ENCODE measurements at regions not wholly inside any gene's neighbourhood (a gene's known extent, or its start where the extent isn't known, plus 50 kb on each side); places are given as distances from the start of the nearest gene placed in this dataset.

DNA sequence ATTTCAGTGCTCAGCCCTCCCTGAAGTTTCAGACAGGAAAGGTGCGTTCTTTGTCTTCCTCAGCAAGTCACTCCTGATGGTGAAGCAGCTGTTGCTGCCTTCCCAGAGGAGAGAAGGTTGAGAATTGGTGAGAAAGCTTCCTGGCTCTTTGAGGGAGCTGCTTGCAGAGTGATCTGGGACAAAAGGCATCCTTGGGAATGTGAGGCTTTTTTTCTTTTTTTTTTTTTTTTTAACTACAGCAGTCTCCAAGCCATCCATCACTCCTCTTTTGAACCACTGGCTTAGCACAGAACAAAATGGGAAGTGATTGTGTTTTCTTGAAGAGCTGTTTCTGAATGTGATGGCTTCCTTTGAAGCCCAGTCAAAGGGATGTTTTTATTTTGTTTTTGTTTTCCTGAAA is 120.4 kb upstream of the LRIG3 start:
- no peak overlapping the region for H3K27ac ChIP-seq (ENCODE audit: extremely low read length, insufficient read depth, low read length)
- ATAC-seq: no peak
- POLR2A ChIA-PET: no interaction called here
- no peaks in the 10 kb centered on the region for H3K27me3 ChIP-seq (ENCODE audit: control insufficient read depth in 1 of 2, insufficient read depth in 2 of 2, low read length in 2 of 2)
- no peak overlapping the region for H3K4me3 ChIP-seq (replicated peaks in 1 of 3; ENCODE audit: insufficient read depth in 1 of 3, low read depth in 2 of 3, low read length in 3 of 3)
- intact Hi-C loops (cut with micrococcal nuclease; ENCODE audit: unreplicated experiment) (no loop called here), in situ Hi-C loops (cut with HindIII; ENCODE audit: extremely low pct_ligation_motif_present, low pct_unique_long_range_greater_than_20kb) (no loop called here)
- WGBS (ENCODE audit: low lambda C conversion rate): 33% methylated on average over 1 of the region's 1 CpG
- H4K20me1 ChIP-seq (ENCODE audit: insufficient read depth, low read length): no peaks in the 10 kb centered on the region
- H3K4me1 ChIP-seq (ENCODE audit: insufficient read depth, low read length): no peaks in the 10 kb centered on the region
- H3K9ac ChIP-seq (ENCODE audit: insufficient read depth, low read depth, low read length): no peak overlapping the region
- no peaks in the 10 kb centered on the region for H3K9me3 ChIP-seq (ENCODE audit: low read length)
- H3K4me2 ChIP-seq (ENCODE audit: low read depth, low read length): no peak overlapping the region
- no peak for DNase-seq (ENCODE audit: low spot score)
- BruUV-seq (replicated peaks): no TSS peak
- no peaks in the 10 kb centered on the region for H3K79me2 ChIP-seq (ENCODE audit: insufficient read depth, low read length)
- CTCF ChIA-PET (ENCODE audit: low intra/inter-chr PET ratio, low total read pairs): no interaction called here
- H3K36me3 ChIP-seq (replicated peaks in 1 of 2; ENCODE audit: control insufficient read depth in 1 of 2, insufficient read depth in 2 of 2, low read length in 2 of 2): no peaks in the 10 kb centered on the region
- H2AFZ ChIP-seq (ENCODE audit: low read length): no peak overlapping the region
- no peak for FAIRE-seq
- TF ChIP-seq, protein P1, sequence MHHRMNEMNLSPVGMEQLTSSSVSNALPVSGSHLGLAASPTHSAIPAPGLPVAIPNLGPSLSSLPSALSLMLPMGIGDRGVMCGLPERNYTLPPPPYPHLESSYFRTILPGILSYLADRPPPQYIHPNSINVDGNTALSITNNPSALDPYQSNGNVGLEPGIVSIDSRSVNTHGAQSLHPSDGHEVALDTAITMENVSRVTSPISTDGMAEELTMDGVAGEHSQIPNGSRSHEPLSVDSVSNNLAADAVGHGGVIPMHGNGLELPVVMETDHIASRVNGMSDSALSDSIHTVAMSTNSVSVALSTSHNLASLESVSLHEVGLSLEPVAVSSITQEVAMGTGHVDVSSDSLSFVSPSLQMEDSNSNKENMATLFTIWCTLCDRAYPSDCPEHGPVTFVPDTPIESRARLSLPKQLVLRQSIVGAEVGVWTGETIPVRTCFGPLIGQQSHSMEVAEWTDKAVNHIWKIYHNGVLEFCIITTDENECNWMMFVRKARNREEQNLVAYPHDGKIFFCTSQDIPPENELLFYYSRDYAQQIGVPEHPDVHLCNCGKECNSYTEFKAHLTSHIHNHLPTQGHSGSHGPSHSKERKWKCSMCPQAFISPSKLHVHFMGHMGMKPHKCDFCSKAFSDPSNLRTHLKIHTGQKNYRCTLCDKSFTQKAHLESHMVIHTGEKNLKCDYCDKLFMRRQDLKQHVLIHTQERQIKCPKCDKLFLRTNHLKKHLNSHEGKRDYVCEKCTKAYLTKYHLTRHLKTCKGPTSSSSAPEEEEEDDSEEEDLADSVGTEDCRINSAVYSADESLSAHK (CRISPR knock-in tag; IDR thresholded peaks at IDR 0.05; ENCODE audit: borderline replicate concordance): no peak
- TF ChIP-seq NCOA2 (CRISPR knock-in tag; IDR thresholded peaks at IDR 0.05): no peak
- no peak for TF ChIP-seq NFYC (CRISPR knock-in tag; IDR thresholded peaks at IDR 0.05)
- TF ChIP-seq ZNF749 (CRISPR knock-in tag; IDR thresholded peaks at IDR 0.05; ENCODE audit: borderline replicate concordance): no peak
- TF ChIP-seq, protein P2, sequence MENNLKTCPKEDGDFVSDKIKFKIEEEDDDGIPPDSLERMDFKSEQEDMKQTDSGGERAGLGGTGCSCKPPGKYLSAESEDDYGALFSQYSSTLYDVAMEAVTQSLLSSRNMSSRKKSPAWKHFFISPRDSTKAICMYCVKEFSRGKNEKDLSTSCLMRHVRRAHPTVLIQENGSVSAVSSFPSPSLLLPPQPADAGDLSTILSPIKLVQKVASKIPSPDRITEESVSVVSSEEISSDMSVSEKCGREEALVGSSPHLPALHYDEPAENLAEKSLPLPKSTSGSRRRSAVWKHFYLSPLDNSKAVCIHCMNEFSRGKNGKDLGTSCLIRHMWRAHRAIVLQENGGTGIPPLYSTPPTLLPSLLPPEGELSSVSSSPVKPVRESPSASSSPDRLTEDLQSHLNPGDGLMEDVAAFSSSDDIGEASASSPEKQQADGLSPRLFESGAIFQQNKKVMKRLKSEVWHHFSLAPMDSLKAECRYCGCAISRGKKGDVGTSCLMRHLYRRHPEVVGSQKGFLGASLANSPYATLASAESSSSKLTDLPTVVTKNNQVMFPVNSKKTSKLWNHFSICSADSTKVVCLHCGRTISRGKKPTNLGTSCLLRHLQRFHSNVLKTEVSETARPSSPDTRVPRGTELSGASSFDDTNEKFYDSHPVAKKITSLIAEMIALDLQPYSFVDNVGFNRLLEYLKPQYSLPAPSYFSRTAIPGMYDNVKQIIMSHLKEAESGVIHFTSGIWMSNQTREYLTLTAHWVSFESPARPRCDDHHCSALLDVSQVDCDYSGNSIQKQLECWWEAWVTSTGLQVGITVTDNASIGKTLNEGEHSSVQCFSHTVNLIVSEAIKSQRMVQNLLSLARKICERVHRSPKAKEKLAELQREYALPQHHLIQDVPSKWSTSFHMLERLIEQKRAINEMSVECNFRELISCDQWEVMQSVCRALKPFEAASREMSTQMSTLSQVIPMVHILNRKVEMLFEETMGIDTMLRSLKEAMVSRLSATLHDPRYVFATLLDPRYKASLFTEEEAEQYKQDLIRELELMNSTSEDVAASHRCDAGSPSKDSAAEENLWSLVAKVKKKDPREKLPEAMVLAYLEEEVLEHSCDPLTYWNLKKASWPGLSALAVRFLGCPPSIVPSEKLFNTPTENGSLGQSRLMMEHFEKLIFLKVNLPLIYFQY (CRISPR knock-in tag; IDR thresholded peaks at IDR 0.05; ENCODE audit: borderline replicate concordance): no peak
- TF ChIP-seq ZNF781 (CRISPR knock-in tag; IDR thresholded peaks at IDR 0.05; ENCODE audit: borderline replicate concordance, not compliant biosample characterization): no peak
- no peak for TF ChIP-seq GATAD2A (CRISPR knock-in tag; IDR thresholded peaks at IDR 0.05)
- TF ChIP-seq, protein P3, sequence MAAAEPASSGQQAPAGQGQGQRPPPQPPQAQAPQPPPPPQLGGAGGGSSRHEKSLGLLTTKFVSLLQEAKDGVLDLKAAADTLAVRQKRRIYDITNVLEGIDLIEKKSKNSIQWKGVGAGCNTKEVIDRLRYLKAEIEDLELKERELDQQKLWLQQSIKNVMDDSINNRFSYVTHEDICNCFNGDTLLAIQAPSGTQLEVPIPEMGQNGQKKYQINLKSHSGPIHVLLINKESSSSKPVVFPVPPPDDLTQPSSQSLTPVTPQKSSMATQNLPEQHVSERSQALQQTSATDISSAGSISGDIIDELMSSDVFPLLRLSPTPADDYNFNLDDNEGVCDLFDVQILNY (CRISPR knock-in tag; conservative IDR thresholded peaks at IDR 0.05): no peak
- TF ChIP-seq, protein P4, sequence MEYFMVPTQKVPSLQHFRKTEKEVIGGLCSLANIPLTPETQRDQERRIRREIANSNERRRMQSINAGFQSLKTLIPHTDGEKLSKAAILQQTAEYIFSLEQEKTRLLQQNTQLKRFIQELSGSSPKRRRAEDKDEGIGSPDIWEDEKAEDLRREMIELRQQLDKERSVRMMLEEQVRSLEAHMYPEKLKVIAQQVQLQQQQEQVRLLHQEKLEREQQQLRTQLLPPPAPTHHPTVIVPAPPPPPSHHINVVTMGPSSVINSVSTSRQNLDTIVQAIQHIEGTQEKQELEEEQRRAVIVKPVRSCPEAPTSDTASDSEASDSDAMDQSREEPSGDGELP (IDR thresholded peaks at IDR 0.05; ENCODE audit: borderline replicate concordance, low read depth): no peak
- TF ChIP-seq KLF13 (CRISPR knock-in tag; IDR thresholded peaks at IDR 0.05): no peak
- TF ChIP-seq, protein P5, sequence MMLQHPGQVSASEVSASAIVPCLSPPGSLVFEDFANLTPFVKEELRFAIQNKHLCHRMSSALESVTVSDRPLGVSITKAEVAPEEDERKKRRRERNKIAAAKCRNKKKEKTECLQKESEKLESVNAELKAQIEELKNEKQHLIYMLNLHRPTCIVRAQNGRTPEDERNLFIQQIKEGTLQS (CRISPR knock-in tag; IDR thresholded peaks at IDR 0.05): no peak
- TF ChIP-seq, protein P6, sequence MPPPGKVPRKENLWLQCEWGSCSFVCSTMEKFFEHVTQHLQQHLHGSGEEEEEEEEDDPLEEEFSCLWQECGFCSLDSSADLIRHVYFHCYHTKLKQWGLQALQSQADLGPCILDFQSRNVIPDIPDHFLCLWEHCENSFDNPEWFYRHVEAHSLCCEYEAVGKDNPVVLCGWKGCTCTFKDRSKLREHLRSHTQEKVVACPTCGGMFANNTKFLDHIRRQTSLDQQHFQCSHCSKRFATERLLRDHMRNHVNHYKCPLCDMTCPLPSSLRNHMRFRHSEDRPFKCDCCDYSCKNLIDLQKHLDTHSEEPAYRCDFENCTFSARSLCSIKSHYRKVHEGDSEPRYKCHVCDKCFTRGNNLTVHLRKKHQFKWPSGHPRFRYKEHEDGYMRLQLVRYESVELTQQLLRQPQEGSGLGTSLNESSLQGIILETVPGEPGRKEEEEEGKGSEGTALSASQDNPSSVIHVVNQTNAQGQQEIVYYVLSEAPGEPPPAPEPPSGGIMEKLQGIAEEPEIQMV (CRISPR knock-in tag; IDR thresholded peaks at IDR 0.05; ENCODE audit: low read depth): no peak
- no peak for TF ChIP-seq BCL6 (CRISPR knock-in tag; IDR thresholded peaks at IDR 0.05)
- no peak for TF ChIP-seq THAP11 (CRISPR knock-in tag; IDR thresholded peaks at IDR 0.05)
- TF ChIP-seq ZNF205 (CRISPR knock-in tag; IDR thresholded peaks at IDR 0.05): no peak
- TF ChIP-seq ZNF703 (CRISPR knock-in tag; IDR thresholded peaks at IDR 0.05; ENCODE audit: borderline replicate concordance): no peak

Data from HepG2 (cell line).